Neural cell (in vitro differentiated cells): ENCODE measurements at regions not wholly inside any gene's neighbourhood (a gene's known extent, or its start where the extent isn't known, plus 50 kb on each side); places are given as distances from the start of the nearest gene placed in this dataset.

ENCODE experiments used
- H2AFZ ChIP-seq: fragments of 200-600, 300-800 bp; sonication (generic), shearing (Covaris generic); 2 replicates; pipeline ENCODE4 v1.6.0; 2014; ENCODE audit warnings: low read depth, mild to moderate bottlenecking, antibody characterized with exemption, low read length, moderate library complexity
- H3F3A ChIP-seq: fragments of 200-600 bp; shearing (Covaris generic); 2 replicates; pipeline ENCODE4 v1.6.1; 2016; ENCODE audit warnings: mild to moderate bottlenecking, moderate library complexity, mixed read lengths, antibody characterized with exemption, low read length; ENCODE audit not compliant: insufficient read depth, poor library complexity, severe bottlenecking
- H3K27ac ChIP-seq: fragments of 200-600, 300-800 bp; sonication (generic), shearing (Covaris generic); 2 replicates; pipeline ENCODE4 v1.5.1; 2014; ENCODE audit warnings: mild to moderate bottlenecking, low read length, moderate library complexity
- H3K27me3 ChIP-seq: fragments of 300-800, 200-600 bp; sonication (generic), shearing (Covaris generic); 2 replicates; pipeline ENCODE4 v1.6.0; 2014; ENCODE audit warnings: mild to moderate bottlenecking, low read depth, low read length, moderate library complexity; ENCODE audit not compliant: insufficient read depth
- H3K36me3 ChIP-seq: fragments of 300-800, 200-600 bp; sonication (generic), shearing (Covaris generic); 2 replicates; pipeline ENCODE4 v1.5.1; 2014; ENCODE audit warnings: mild to moderate bottlenecking, antibody characterized with exemption, low read length, moderate library complexity; ENCODE audit not compliant: insufficient read depth
- H3K4me2 ChIP-seq: fragments of 300-800, 200-600 bp; sonication (generic), shearing (Covaris generic); 2 replicates; pipeline ENCODE4 v1.6.0; 2014; ENCODE audit warnings: mild to moderate bottlenecking, low read length
- H3K4me3 ChIP-seq: fragments of 300-800, 200-600 bp; sonication (generic), shearing (Covaris generic); 2 replicates; pipeline ENCODE4 v1.5.1; 2014; ENCODE audit warnings: mild to moderate bottlenecking, low read length, moderate library complexity
- H3K79me2 ChIP-seq: fragments of 200-600 bp; shearing (Covaris generic); replicated peaks from 2 replicates; pipeline ENCODE4 v1.6.0; 2014; ENCODE audit warnings: mild to moderate bottlenecking, low read length, moderate library complexity; ENCODE audit not compliant: insufficient read depth
- H3K9ac ChIP-seq: fragments of 300-800, 200-600 bp; sonication (generic), shearing (Covaris generic); 2 replicates; pipeline ENCODE4 v1.6.1; 2016; ENCODE audit warnings: mild to moderate bottlenecking, low read length, mixed read lengths
- H3K9me2 ChIP-seq: fragments of 200-600 bp; shearing (Covaris generic); 2 replicates; pipeline ENCODE4 v1.6.1; 2016; ENCODE audit warnings: mild to moderate bottlenecking, low read length, mixed read lengths; ENCODE audit not compliant: insufficient read depth
- H3K9me3 ChIP-seq: fragments of 200-600, 300-800 bp; sonication (generic), shearing (Covaris generic); 2 replicates; pipeline ENCODE4 v1.6.1; 2016; ENCODE audit warnings: mild to moderate bottlenecking, mixed run types, low read length, moderate library complexity, mixed read lengths
- H4K20me1 ChIP-seq: fragments of 200-600 bp; shearing (Covaris generic); 2 replicates; pipeline ENCODE4 v1.6.1; 2016; ENCODE audit warnings: mild to moderate bottlenecking, mixed run types; ENCODE audit not compliant: insufficient read depth
- EP300 ChIP-seq: fragments of 450-650 bp; conservative IDR thresholded peaks from 2 replicates; pipeline ENCODE4 v1.6.1; 2014; ENCODE audit warnings: antibody characterized with exemption, mild to moderate bottlenecking, moderate library complexity; ENCODE audit not compliant: poor library complexity, severe bottlenecking
- EZH2 ChIP-seq: fragments of 200-600, 300-800 bp; shearing (Covaris generic), sonication (generic); IDR thresholded peaks from 2 replicates; pipeline ENCODE4 v1.6.1; 2014; ENCODE audit warnings: antibody characterized with exemption, low read length, borderline replicate concordance, mild to moderate bottlenecking; ENCODE audit not compliant: insufficient read depth, poor library complexity, severe bottlenecking
- MXI1 ChIP-seq: fragments of 450-650 bp; conservative IDR thresholded peaks from 2 replicates; pipeline ENCODE4 v1.6.1; 2014; ENCODE audit warnings: antibody characterized with exemption, mild to moderate bottlenecking; ENCODE audit not compliant: poor library complexity, severe bottlenecking
- POLR2AphosphoS5 ChIP-seq: IDR thresholded peaks from 2 replicates; pipeline ENCODE4 v1.6.1; 2012
- RAD21 ChIP-seq: fragments of 450-650 bp; conservative IDR thresholded peaks from 2 replicates; pipeline ENCODE4 v1.6.1; 2014; ENCODE audit warnings: antibody characterized with exemption, mild to moderate bottlenecking, moderate library complexity
- REST ChIP-seq: IDR thresholded peaks from 2 replicates; pipeline ENCODE4 v1.6.1; 2012; ENCODE audit warnings: borderline replicate concordance
- SMC3 ChIP-seq: fragments of 450-650 bp; conservative IDR thresholded peaks from 2 replicates; pipeline ENCODE4 v1.6.1; 2014; ENCODE audit warnings: antibody characterized with exemption, mild to moderate bottlenecking, moderate library complexity; ENCODE audit not compliant: poor library complexity
- TAF1 ChIP-seq: IDR thresholded peaks from 2 replicates; pipeline ENCODE4 v1.6.1; 2012; ENCODE audit warnings: low read depth
- TF ChIP-seq, protein P1 (sequence below): fragments of 450-650 bp; IDR thresholded peaks from 2 replicates; pipeline ENCODE4 v1.5.1; 2014; ENCODE audit warnings: antibody characterized with exemption, mild to moderate bottlenecking, moderate library complexity; ENCODE audit not compliant: poor library complexity, severe bottlenecking

DNA sequence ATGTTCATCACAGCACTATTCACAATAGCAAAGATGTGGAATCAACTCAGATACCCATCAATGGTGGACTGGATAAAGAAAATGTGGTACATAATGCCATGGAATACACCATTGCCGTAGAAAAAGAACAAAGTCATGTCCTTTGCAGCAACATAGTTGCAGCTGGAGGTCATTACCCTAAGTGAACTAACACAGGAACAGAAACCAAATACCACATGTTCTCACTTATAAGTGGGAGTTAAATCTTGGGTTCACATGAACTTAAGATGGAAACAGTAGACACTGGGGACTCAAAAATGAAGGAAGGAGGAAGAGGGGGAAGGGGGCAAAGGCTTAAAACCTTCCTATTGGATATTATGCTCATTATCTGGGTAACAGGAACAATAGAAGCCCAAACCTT is 228.1 kb upstream of the RAB6C start:
- no peak for TF ChIP-seq TAF1
- no peak for TF ChIP-seq POLR2AphosphoS5
- no peak for TF ChIP-seq REST
- TF ChIP-seq, protein P1, sequence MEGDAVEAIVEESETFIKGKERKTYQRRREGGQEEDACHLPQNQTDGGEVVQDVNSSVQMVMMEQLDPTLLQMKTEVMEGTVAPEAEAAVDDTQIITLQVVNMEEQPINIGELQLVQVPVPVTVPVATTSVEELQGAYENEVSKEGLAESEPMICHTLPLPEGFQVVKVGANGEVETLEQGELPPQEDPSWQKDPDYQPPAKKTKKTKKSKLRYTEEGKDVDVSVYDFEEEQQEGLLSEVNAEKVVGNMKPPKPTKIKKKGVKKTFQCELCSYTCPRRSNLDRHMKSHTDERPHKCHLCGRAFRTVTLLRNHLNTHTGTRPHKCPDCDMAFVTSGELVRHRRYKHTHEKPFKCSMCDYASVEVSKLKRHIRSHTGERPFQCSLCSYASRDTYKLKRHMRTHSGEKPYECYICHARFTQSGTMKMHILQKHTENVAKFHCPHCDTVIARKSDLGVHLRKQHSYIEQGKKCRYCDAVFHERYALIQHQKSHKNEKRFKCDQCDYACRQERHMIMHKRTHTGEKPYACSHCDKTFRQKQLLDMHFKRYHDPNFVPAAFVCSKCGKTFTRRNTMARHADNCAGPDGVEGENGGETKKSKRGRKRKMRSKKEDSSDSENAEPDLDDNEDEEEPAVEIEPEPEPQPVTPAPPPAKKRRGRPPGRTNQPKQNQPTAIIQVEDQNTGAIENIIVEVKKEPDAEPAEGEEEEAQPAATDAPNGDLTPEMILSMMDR = no peak
- TF ChIP-seq SMC3 = no peak
- no peak for TF ChIP-seq EP300
- no peak for TF ChIP-seq EZH2
- TF ChIP-seq RAD21 = no peak
- no peak for TF ChIP-seq MXI1
- H3K36me3 ChIP-seq = no peaks in the 10 kb centered on the region
- H3K9ac ChIP-seq = no peak overlapping the region
- H2AFZ ChIP-seq = no peak overlapping the region
- no peak overlapping the region for H3K27ac ChIP-seq
- no peaks in the 10 kb centered on the region for H3K79me2 ChIP-seq
- H3F3A ChIP-seq = no peaks in the 10 kb centered on the region
- no peaks in the 10 kb centered on the region for H3K27me3 ChIP-seq
- no peaks in the 10 kb centered on the region for H4K20me1 ChIP-seq
- no peak overlapping the region for H3K4me3 ChIP-seq
- H3K4me2 ChIP-seq = no peak overlapping the region
- no peaks in the 10 kb centered on the region for H3K9me3 ChIP-seq
- H3K9me2 ChIP-seq = no peaks in the 10 kb centered on the region

DNA sequence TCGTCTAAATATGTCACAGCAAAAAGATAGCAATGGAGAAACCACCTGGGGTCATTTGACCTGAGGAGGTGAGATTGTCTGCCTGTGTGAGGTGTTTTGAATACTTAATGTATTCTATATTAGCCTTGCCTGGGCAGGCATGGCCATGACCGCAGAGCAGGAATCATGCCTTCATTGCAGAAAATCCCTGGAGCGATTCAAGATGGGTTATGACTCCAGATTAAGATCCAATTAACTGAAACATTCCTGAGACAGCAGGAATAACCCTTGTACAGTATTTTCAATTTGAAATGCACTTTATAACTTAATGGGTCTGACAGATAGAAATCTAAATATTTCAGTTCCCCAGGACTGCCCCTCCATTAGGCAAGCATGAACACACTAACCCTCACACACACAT is 227.3 kb upstream of the RAB6C start:
- no peaks in the 10 kb centered on the region for H3K36me3 ChIP-seq
- no peaks in the 10 kb centered on the region for H3K79me2 ChIP-seq
- no peaks in the 10 kb centered on the region for H3K9me2 ChIP-seq
- TF ChIP-seq EP300 (no peak), EZH2 (no peak), RAD21 (no peak), SMC3 (no peak), MXI1 (no peak)
- TF ChIP-seq, protein P1 = no peak
- no peak overlapping the region for H3K27ac ChIP-seq
- H3K9ac ChIP-seq = no peak overlapping the region
- no peak overlapping the region for H2AFZ ChIP-seq
- no peaks in the 10 kb centered on the region for H3F3A ChIP-seq
- H3K4me2 ChIP-seq = no peak overlapping the region
- no peak overlapping the region for H3K4me3 ChIP-seq
- no peaks in the 10 kb centered on the region for H4K20me1 ChIP-seq
- no peaks in the 10 kb centered on the region for H3K27me3 ChIP-seq
- H3K9me3 ChIP-seq = no peaks in the 10 kb centered on the region
